ENCODE measurements at regions not wholly inside any gene's neighbourhood (a gene's known extent, or its start where the extent isn't known, plus 50 kb on each side); places are given as distances from the start of the nearest gene placed in this dataset.

DNA sequence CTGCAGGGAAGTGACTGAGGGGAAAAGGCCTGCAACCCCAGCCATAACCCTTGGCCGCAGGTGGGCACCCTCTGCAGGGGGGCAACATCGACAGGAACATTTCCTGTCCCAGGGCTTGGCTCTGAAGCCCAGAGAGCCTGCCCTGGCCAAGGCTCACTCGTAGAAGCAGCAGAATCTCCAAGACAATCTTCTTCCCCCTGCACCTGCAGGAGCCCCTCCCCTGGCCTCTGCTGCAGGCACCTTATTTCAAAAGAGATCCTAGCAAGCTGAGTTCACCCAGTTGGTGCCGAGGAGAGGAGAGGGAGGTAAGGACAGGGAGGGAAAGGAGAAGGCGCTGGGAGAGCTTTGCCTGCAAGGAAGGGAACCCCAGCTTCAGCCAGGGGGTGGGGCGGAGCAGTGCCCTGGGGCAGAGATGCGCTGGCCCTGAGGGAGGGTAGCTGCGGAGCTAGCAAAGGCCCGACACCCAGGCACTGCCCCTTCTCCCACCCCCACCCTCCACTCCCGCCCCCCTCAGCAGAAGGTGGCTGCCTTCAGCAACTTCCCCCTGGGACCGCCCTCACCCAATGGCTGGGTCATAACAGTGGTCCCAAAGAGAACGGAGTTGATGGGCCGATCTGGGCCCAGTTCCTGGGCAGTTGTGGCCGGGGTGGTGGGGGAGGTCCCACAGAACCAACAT is 104.3 kb upstream of the TNRC6C start:
- no peak for DNase-seq

DNA sequence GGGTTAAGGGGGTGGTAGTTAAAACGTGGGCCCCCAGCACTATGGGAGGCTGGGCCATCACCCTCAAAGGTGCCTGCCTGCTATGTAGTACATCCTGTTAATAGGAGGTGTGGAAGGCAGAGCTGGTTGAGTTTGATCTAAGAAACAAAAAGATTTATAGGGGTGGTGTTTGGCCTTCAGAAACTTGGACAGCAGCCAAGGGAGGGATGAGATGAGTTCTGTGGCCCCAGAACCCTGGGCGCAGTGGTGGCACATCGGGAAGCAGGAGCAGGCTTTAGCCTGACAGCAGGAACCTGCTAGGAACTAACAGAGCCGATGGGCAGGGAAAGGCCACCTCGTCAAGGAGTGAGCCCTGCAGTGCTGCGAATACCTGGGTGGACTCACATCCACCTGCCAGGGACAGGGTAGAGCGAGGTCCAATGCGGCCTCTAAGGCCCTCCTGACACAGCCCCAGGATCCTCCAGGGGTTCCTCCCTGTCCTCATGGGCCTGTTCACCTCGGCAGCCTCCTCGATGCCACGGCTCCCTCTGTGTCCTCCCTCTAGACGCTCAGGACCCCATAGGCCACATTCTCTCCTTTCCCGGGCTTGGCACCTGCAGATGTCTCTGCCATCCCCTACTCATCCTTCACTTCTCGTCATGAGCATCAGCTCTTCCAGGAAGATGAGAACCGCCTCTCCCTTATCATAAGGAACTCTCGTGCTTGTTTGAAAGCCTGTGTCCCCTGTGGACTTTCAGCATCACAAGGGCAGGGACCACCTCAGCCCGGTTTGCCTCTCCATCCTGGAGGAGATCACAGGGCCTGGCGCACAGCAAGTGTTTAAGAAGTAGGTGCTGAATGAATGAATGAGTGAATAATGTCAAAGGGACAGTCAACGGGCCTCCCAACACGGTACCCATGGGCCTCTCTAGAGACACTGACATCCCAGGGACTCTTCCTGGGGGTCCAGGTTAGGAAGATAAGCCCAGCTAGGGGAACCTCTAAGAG is 103.5 kb upstream of the TNRC6C start:
- no peak for DNase-seq

DNA sequence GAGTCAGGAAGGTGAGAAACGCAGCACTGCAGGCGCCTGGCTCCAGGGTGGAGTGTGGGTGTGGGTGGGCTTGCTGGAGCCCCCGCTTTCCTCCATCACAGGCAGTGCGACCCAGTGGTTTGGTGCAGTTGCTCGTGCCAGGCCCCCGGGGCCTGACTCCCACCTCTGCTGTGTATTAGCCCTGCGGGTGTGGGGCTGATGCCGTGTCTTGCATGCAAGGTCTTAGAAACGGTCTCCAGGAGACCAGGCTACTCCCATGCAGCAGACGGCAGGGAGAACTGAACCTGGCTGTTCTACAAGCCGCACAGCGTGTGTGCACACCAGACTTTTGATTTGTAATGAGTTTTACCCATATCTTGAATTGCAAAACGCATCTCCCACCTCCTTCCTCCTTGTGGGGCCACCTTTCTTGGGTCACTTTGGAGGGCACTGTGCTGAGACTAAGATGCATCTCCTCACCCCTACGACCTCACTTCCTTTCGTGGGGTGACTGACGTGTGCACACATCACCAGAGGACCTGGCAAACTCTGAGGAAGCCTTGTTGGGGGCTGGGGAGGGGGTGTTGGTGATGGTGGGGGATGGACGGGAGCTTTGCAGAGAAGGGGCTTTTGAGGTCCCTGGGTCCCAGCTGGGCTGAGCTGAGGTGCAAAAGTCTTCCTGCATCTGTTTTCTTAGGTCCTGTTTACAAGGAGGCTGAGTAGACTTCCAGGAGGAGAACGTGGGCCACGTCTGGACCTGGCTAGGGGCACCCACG is 101.8 kb upstream of the TNRC6C start:
- no peak for DNase-seq

DNA sequence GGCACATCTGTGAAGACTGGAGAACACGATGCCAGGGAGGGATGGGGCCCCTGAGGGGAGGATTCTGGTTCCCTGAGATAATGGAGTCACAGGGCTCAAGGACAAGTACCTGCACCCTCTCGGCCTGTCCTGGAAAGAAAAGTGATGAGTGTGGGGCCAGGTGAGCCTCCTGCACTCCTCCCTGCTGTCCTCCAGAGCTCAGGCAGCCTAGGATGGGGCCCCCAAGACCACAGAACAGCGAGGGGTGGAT is 101.3 kb upstream of the TNRC6C start:
- no peak for DNase-seq

DNA sequence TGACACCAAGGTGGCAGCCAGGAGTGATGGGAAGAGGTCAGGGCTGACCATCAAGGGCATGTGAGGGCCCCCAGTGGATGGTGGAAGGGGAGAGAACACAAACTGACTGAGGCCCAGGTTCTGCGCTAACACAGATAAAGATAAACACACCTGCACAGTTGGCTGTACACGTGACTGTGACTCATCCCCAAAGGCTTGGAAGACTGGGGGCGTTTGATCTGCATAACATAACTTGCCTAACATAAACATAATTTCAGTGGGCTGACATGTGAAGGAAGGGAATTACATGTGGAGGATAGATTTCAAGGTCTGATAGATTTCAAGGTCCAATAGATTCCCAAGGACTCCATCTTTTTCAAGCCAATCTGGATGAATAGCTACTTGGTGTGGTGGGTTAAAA is 100.9 kb upstream of the TNRC6C start:
- DNase-seq = no peak

DNA sequence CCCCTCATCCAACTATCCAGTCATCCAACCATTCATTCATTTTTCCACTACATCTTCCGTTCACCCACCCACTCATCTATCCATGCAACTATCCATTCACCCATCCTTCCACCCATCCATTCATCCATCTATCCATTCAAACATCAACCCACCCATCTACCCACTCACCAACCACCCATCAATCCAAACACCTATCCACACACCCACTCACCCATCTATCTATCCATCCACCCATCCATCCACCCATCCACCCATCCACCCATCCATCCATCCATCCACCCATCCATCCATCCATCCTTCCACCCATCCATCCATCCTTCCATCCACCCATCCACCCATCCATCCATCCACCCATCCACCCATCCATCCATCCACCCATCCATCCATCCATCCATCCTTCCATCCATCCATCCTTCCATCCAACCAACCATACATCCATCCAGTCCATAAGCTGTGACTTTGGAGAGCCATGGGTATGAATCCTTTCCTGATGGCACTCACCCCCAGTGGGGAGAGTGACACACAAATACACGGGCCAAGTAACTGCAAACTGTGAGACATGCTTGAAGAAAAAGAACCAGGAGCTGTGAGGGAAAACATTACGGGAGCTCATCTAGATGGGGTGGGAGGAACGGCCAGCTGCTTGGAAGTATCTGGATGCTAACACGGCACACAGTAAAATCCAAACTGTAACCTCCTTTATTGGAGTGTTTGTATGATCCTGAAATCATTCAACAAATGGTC is 100.0 kb upstream of the TNRC6C start:
- no peak for DNase-seq

DNA sequence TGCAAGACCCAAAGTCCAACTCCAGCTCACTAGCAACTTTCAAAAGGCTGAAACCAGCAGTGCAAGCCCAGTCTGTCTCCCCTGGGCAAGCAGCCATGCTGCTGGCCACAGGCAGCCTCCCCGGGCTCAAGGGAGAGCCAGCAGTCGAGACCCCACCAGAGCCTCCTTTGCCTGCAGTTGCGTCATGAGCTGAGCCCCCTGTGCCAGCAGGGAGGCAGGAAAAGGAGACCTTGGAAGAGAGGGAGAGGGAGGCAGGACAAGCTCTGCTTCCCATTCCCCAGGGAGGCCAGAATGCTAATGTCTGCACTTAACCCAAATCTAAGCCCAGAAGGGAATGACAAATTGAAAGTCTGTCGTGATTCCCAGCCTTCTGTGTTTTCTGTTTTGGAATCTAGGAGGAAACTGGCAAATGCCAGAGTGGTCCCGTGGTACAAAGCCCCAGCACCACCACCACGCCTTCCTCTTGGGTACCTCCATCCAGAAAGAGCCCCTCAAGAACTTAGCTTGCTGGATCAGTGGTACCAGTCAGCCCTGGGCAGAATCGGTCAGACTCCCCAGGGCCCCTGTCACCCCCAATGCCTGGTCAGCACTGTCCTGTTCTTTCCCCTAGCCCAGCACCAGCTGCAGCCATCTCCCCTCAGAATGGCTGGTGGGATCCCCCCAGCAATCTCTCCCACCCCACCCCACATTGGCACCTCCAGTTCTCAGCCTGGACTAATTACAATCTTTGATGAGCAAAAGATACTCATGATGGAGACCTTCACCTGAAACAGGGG is 99.3 kb upstream of the TNRC6C start:
- DNase-seq = no peak

DNA sequence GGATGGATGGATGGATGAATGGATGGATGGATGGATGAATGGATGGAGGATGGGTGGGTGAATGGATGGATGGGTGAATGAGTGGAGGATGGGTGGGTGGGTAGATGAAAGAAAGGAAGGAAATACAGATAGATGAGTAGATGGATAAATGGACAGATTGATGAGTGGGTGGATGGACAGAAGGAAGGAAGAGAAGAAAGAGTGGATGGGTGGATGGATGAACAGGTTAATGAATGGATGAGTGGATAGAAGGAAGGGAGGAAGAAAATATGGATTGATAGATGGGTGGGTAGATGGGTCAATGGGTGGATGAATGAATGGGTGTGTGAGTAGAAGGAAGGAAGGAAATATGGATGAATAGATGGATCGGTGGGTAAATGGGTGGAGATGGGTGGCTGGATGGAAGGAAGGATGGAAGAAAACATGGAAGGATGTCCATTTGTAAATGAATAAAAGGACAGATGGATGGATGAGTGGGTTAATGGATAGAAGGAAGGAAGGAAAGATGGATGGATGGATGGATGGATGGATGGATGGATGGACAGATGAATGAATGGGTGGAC is 97.3 kb upstream of the TNRC6C start:
- no peak for DNase-seq

DNA sequence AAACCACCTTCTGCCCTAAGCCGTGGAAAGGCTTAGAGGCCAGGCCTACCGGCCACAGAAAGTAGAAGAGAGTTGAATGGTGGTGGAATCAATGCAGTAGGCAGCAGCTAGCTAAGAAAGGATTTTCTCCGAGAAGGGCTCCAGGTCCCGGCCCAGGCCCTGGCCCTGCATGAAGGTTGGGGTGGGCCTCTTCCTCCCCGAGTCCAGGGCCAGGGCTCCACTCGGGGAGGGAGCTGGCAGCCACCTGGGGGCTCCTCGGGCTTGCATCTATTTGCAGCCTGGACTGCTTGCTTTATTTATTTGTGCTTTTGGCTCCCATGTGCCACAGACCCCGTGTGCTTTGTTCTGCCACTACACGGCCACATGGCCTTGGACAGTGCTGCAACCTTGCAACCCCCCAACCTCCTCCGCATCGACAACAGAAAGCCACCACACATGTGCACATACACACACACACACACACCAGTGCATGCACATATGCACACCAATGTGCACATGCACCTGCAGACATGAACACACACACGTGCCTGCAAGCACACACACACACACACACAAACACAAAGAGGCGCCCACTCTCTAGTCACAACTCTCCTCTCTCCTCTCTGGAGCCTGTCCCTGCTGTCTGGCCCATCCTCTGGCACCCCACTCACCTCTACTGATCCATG is 96.4 kb upstream of the TNRC6C start:
- DNase-seq = no peak

DNA sequence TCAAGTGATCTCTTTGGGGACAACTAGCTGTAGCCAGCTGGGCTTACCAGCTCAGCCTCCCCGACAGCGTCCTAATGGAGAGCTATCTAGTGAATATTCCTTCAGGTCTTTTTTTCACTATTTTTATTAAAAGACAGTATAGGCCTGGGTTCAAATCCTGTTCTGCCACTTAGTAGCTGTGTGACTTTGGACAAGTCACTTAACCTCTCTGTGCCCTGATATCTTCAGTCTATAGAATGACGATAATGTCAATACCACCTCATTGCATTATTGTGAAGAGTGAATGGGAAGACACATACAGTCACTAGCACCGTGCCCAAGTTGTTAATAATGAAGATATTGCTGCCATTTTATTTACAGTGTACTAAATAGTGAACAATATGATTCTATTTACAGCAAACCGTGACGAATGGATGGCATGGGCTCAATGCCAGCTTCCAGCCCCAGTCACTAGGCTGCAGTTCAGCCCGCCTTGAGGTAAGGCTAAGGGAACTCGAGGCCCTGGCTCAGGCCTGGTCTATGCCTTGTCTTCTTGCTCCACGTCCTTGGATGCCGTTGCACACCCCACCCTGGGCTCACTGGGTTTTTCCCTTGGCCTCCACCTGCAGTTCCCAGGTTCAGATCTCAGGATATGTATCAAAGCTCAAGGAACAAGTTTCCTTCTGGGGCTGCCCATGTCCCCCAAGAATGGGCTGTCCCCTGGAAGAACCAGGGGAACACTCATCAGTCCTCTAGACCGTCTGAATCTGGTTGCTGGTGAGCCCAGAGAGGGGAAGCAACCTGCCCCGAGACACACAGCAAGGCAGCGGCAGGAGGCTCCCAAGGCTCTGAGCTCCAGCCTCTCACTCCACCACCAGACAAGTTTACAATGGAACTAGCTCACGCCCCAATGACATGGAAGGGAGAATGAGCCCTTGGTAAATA is 95.4 kb upstream of the TNRC6C start:
- no peak for DNase-seq

DNA sequence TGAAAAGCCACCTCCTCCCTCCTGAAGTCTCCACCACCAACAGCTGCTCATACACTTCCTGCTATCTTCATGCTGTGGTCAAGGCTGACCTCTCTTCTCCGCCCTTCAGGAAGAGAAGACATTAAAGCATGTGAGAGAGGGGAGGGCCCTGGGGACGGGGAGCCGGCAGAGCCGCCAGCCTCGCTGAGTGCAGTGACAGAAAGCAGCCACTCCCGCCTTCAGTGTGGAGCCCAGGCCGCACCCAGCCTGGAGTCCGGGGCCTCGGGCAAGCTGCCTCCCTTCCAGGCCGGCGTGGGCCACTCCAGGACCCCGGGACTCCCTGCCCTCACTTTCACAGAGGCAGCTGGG is 94.7 kb upstream of the TNRC6C start:
- no peak for DNase-seq

DNA sequence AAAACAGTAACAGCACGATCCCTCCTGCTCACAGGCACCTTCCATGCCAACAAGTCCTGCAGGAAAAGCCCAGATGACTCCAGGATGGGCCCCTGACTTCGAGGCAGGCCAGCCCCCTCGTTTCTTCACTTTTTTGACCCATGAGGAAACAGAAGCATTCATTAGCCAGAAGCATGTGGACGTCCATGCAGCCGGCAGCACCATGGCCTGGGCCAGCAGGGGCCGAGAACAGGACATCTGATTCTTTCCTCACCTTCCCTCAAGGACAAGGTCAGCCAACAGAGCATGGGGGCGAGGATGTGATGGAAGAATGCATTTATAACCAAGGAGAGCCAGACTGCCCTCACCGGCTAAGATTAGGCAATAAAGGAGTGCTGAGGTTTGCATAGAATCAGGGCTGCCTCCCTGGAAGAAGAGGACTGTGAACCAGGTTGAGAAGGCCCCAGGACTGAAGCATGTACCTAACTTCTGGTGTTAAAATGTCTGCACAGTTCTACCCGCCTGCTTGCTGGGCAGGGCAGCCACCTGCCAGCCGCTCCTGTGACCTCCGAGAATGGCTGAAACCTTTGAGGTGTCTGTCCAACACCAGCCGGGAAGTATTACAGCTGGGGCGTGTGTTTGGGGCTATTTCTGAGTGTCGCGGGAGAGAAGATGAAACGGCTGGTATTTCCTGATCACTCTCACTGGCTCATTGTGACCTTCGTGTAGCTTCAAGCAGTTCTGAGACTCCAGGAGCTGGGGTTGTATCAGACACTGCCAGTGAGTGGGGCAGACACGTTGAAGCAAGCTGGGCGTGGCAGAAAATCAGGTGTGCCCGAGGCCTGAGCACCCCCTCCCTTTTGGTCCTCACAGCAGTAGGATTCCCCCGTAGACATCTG is 94.0 kb upstream of the TNRC6C start:
- DNase-seq = no peak

DNA sequence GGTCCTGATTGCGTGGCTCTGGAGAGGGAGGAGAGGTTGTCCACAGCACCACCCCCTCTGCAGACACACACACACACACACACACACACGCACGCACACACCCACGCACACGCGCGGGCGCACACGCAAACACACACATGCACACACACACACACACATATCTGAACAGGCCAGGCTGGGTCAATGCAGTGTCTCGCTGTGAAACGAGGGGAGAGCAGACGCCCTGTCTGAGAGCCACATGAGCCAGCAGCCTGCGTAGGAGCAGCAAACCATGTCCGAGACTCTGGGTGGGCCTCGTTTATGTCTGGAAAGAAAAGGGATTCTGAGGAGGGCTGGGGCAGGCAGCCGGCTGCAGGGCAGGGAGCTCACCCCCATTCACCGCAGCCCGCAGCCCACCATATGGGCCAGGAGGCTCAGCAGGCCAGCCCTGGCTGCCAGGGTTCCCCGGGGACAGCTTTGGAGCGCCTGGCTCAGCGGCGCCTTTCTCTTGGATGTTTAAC is 93.3 kb upstream of the TNRC6C start:
- no peak for DNase-seq

DNA sequence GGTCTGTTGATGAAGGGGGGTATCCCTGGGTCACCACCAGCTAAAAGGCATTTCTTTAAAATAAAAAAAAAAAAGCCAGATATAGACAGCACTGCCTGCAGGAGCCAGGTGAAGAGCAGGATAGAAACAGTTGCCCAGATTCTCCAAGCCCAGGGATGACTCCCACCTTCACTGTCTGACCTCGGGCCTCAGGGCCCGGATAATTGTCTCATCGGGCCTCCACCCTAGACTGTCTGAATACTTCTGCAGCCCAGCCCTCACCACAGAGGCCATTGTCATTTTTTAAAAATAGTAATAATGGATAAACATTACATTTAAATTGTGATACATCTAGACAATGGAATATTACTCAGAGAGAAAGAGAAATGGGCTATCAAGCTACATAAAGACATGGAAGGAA is 92.8 kb upstream of the TNRC6C start:
- no peak for DNase-seq

DNA sequence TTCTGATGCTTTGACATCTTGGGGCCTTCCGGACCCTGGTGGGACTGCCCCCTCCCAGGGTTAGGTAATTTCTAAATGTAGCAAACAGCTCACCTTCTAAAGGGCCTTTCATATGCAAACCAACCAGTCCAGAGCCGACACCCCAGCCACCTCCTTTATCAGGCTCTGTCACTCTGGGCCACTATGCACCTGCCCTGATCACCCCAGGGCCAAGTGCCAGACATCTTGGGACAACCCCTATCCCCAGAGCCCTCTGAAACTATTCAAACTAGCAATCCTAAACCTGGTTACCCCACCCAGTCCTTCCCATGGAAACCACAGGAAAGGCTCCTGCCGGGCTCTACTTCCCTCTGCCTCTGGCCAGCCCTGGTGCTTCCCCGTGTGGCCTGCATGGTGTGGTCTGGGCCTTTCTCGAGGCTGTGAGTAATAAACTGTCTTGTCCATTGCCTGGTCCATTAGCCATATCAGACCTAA is 91.2 kb upstream of the TNRC6C start:
- DNase-seq = no peak

DNA sequence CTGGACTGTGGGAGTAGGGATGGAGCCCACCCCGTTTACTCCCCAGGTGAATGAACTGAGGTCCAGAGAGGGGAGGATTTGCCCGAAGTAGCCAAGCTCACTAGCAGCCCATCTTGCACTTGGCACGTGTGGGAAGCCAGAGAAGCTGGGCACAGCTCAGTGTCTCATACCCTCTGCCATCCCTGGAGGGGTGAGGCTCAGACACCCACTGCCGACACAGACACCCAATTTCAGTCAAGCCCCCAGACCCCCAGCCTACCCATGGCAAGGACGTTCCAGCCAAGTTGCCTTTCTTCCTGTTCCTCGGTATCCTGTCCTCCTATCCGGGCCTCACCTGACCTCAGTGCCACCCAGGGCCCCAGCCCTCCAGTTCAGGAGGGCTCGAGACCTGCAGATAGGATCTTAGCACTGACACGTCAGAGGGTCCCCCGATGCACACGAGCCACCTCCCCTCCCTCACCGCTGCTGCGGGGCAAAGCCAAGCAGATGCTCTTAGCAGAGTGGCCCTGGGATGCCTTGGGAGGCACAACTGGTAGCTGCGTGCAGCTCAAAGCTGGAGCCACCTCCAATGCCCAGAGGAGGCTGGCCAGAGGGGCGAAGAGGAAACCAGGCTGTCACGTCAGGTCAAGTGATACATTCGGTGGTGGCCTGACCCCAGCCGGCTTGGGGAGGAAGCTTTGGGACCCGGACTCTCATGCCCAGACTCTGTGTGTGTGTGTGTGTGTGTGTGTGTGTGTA is 90.4 kb upstream of the TNRC6C start:
- DNase-seq = no peak

DNA sequence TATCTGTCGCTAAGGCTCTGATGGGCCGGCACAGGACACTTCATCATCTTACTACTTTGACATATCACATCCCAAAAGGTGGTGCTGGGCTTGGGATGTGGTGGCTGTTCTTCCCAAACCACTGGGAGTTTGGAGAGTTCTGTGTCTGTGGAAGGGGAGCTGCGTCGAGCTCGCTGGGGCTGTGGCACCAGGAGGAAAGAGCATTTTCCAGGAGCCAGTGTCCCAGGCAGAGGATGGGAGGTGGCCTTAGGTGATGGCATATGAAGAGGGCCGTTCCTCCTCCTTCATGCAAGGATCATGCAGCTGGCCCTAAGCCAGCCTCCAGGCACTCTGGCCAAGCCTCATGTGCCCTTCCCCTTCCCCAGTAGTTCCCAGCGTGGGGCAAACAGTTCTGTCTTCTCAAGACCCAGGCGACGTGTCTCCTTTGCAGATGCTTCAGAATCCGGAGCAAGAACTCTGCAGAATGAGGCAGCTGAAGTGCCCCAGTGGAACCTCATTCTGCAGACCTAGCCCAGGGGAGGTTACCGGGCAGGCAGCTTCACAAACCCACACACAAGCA is 89.4 kb upstream of the TNRC6C start:
- DNase-seq = no peak

DNA sequence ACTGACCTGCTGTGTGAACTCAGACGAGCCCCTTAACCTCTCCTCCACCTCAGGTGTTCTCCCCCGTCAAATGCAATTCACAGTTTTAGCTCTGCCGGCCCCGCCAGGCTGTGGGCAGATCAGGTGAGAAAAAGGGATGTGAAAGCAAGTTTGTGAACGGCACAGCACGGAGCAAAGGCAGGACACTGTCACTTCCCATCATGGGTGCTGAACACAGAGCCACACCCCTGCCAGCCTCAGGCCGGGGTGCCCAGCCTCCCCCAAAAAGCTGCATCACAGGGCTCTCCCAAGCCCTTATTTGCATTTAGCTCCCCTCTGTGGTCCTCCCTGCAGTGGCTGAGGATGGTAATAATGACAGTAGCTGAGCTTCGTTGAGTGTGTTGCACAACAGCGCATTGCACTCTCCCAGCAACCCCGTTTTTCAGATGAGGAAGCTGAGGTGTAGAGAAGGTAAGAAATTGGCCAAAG is 88.8 kb upstream of the TNRC6C start:
- DNase-seq = no peak

All from 8988T (cell line).